GM18858 (cell line): ENCODE measurements at regions not wholly inside any gene's neighbourhood (a gene's known extent, or its start where the extent isn't known, plus 50 kb on each side); places are given as distances from the start of the nearest gene placed in this dataset.

ENCODE experiments used
- ATAC-seq: cut with Tn5 transposase; IDR thresholded peaks from one replicate; pipeline ENCODE4 v1.9.1; 2021; ENCODE audit not compliant: unreplicated experiment

GRCh38 chr1:83596331-83596730, 402.6 kb downstream of the TTLL7 start:
- no peak for ATAC-seq

DNA sequence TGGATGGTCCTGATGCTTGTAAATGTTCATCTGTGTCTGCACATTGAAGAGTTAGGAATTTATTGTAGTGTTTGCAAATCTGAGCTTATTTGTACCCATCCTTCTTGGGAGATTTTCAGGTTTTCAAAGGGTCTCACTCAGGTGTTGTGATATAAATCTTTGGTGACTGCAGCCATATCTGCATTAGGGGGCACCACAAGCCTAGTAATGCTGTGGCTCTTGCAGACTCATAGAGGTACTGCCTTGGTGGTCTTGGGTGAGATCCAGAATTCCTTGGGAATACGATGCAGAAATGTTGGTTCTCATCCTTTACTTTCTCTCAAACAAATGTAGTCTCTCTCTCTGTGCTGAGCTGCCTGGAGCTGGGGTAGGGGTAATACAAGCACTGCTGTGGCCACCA, 405.9 kb downstream of the TTLL7 start:
- ATAC-seq = no peak

GRCh38 chr1:83588140-83588539, 410.8 kb downstream of the TTLL7 start:
- ATAC-seq = no peak

DNA sequence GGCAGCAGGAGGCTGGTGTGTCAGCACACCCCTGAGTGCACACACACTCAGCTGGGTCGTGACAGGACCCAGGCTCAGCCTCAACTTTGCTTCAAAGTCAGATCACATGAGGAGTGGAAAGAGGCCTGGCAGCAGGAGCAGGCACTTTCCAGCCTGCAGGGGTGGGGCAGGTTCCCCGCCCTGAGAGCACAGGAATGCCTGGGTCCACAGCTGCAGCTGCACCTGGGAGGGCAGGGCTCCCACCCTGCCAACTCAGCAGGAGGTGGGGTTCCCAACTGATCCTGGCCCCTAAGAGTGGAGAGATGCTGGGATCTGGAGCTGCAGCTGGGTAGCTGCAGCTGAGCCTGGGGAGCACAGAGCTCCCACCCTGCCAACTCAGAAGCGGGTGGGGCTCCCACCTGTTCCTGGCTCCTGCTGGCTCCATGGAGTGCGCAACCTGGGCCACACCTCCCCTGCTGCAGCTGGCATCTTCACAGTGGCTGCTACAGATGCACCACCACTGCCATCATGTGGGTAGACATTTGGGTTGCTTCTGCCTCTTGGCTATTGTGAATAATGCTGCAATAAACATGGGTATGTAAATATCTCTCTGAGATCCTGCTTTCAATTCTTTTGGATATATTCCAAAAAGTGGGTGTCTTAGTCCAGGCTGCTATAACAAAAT, 415.4 kb downstream of the TTLL7 start:
- ATAC-seq = no peak

GRCh38 chr1:83581747-83582146, 417.2 kb downstream of the TTLL7 start:
- ATAC-seq = no peak

GRCh38 chr1:83574791-83575190, 424.1 kb downstream of the TTLL7 start:
- peak; percentile 53 for ATAC-seq

DNA sequence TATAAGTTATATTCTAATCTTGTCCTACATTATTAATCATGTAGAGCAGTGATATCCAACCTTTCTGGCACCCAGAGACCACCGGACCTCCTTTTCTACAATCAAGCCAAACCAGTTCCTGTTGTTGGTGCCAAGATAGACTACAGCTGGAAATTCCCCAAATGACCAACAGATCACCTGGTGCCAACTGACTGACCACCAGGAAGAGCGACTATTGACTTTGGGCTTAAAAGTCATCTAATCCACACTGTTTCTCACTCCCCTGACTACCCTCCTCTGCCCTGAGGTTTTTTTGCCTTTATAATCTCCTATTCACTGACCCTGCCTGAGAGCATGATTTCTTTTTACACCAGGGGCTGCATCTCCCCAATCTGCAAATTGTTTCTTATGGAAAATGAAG, 425.2 kb downstream of the TTLL7 start:
- ATAC-seq = no peak

GRCh38 chr1:83571536-83571935, 427.4 kb downstream of the TTLL7 start:
- ATAC-seq = no peak

DNA sequence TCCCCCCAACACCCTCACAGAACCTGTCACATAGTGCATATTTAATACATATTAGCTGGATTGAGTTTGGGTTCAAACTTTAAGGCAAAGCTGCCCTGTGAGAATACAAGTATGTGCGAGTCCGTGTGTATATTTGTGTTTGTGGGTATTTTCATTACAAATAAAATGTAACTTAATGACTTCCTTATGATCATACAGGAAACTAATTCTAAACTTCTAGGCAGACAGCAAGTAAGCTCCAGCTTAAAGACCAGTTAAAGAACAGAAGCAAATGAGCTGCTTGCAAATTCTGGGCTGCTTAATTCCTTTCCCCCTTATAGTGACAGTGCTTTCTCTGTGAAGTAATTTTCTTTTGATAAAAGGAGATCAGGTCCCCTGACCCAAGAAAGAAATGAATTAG, 437.6 kb downstream of the TTLL7 start:
- ATAC-seq = no peak

DNA sequence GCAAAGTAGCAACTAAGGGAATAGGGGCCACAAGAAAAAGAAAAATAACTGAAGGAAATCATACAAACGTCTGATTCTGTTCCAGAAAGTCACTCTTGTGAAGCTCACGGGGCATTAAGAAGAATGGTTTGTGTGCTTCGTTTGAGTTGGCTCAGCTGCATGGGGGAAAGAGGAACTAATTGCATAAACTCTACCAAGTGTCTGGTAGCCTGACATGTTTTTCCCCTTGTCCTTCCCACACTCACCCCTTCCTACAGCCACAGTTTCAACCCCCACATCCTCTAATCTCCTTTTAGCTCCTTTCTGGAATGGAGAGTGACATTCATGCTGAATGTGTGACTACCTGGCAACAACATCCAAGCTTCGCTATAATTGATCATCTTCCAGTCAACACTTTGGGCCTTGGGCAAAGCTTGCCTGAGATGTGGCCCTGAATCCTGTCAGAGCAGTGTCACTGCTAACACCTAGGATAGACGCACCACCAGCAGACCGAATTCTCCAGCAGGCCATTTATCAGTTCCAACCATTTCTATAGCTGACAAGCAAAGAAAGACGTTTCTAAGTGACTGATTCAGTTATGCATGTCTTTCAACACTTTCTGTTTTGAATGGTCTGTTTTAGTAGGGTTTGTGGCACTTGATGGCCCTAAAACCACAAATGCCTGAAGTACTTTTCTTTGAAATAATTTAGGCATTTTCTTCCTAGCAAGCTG, 439.6 kb downstream of the TTLL7 start:
- ATAC-seq = no peak

DNA sequence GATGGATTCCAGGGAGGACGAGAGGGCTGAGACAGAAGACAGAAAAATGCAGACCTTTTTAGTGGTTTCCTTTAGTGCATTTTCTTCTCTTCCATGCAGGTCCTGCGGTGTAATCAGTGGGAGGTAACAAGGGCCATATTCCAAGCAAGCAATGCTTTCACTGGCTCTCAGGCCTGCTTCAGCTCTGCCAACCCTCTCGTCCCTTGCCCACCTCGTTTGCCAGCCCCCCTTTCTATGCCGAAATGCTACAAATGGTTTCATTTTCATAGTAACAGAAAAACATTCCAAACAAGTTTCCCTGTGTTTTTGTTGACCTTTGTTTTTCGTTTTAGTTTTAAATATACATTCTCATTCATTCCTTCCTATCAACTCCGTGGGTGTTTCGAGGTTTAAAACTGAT, 443.1 kb downstream of the TTLL7 start:
- no peak for ATAC-seq

- no peak for ATAC-seq
Observed at GRCh38 chr1:83554174-83554573, 444.8 kb downstream of the TTLL7 start.

DNA sequence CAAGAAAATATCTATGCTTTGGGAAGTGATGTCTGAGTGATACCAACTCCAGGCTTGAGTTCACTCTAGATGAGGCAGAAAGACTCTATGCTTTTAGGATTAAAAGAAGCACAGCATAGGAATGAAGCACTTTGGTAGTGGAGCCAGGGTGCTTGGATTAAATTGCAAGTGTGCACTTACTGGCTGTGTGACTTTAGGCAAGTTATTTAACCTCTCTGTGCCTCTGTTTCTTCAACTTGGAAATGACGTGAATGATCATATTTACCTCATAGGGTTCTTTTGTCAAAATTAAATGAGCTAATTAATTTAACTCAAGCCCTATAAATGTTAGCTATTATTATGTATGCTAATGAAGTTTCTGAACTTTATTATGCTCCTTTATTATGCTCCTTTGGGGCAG, 446.1 kb downstream of the TTLL7 start:
- ATAC-seq = no peak

DNA sequence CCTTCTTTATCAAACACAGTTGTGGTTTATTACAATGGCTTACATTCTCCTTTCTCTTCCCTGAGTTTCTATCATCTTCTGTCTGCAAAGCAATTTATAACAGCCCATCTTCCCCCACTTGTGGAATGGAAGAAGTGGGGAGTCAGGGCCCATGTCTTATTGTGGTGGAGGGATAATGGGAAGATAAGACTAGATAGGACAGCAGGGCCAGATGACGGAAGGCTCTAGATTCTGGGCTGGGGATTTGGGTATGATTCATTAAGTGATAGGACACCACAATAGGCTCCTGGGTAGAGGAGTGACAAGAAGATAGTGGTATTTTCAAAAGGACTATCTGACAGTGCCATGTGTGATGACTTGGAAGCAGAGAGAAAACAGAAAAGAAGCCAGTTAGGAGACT, 450.6 kb downstream of the TTLL7 start:
- ATAC-seq = no peak

DNA sequence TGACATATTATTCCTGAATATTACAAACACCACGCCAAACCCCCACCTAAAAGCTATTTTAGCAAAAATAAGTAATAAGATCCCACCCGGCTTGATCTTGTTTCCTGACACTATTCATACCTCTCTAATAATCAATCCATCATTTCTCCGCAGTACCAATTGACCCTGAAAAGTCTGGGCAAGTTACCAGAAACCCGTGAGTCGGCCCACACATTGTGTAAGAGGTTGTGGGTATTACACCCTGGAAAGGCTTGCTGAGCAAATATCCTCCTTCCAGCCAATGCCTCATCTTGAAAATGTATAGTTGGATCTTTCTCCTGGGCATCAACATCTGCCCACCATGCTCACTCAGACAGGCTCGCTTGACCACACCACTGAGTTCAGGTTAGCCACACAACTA, 451.0 kb downstream of the TTLL7 start:
- no peak for ATAC-seq

DNA sequence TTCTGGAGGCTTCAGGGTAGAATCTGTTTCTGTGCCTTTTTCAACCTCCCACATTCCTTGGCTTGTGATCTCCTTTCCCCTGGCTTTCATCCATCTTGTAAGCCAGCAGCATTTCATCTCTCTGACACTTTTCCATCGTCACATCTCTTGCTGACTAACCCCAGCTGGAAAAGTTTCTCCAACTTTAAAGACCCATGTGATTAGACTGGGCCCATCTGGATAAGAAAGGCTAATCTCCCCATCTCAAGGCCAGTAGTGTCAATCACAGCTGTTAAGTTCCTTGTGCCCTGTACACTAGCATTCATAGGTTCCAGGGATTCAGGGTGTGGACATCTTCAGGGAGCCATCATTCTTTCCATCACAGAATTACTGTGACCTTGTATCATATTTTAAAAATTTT, 452.1 kb downstream of the TTLL7 start:
- ATAC-seq = no peak

GRCh38 chr1:83545066-83545862, 453.7 kb downstream of the TTLL7 start:
- ATAC-seq = no peak

- no peak for ATAC-seq
Observed at GRCh38 chr1:83543222-83543973, 455.5 kb downstream of the TTLL7 start.

DNA sequence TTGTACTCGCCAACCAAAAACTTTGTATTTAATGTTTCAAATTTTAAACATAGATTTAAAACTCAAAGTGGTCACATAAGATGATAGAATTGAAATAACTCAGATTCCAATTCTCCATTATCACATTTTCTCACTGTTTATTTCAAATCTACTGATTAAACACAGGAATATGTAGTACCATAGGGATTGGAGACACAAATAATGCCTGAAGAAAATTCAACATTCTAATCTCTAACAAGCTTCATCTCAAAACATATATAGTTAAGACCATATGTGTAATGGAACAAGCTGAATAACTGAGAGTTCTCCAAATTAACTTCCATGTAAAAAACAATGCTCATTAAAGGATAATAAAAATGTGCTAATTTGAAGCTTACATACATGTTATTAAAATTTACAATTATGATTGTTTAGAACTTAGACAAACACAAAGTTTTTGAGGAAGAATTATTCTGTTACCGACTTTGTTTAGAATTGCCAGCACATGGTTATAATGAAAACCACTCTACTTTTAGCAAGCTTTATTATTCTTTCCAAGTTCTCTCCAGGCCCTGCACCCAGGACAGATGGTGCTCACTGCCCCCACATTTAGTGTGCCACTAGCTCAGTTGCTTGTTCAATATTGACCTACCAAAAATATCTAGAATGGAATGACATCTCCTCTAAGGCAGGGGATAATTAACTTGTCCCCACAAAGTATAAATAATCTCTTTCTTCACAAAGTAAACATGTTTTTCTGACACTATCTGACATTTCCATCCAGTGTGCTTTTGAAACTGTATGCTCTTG, 467.2 kb downstream of the TTLL7 start:
- ATAC-seq = no peak

GRCh38 chr1:83530506-83530905, 468.4 kb downstream of the TTLL7 start:
- ATAC-seq = no peak

DNA sequence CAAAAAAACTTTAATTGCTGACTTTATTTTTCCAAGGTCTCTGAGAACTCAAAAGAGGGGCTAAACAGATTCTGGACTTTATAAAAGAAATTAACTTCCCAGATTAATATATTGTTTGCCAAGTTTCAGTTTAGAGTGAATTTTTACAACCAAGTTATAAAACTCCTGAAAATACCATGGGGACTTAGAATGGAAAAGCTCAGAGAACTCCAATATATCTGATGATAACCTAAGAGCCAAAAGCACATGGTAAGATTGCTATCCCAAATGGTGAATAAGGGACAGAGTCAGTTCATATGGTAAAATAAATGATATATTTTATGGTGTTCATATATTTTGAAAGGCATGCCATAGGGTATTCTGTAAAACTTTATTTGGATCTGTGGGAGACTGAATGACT, 470.9 kb downstream of the TTLL7 start:
- no peak for ATAC-seq
